H54 (cell line): ENCODE measurements at regions not wholly inside any gene's neighbourhood (a gene's known extent, or its start where the extent isn't known, plus 50 kb on each side); places are given as distances from the start of the nearest gene placed in this dataset.
"Not testable (repeated sequence)": the region's sequence is repeated elsewhere in the genome, so short reads cannot be mapped to it uniquely, and the experiment has no call there.

Experiments
- DNase-seq: peaks from one replicate; pipeline ENCODE4 v3.0.0; 2011; ENCODE audit warnings: low spot score, mixed read lengths; ENCODE audit not compliant: insufficient read length
- FAIRE-seq: peaks from 3 replicates; lab custom pipeline; 2011; peaks lifted over from hg19 to GRCh38; lab: Jason Lieb, UNC
- POLR2A ChIP-seq: IDR thresholded peaks from 2 replicates; pipeline ENCODE4 v1.6.1; 2011; ENCODE audit warnings: low read depth, mild to moderate bottlenecking, low read length

GRCh38 chrX:54615109-54615508, 85.1 kb downstream of the GNL3L start:
- FAIRE-seq (no peak), DNase-seq (no peak)
- no peak for TF ChIP-seq POLR2A

- FAIRE-seq: no peak
- TF ChIP-seq POLR2A: no peak
- no peak for DNase-seq
Observed at GRCh38 chrX:54633641-54634040, 103.6 kb downstream of the GNL3L start.

GRCh38 chrX:54639018-54639345, 109.0 kb downstream of the GNL3L start:
- no peak for DNase-seq
- FAIRE-seq: no peak
- TF ChIP-seq POLR2A: no peak

- DNase-seq (peak; percentile 33), FAIRE-seq (no peak)
- peak; percentile 25; the same call in 1 of the 2 replicates for TF ChIP-seq POLR2A
Observed at GRCh38 chrX:54639346-54640102, 109.5 kb downstream of the GNL3L start.

GRCh38 chrX:54640103-54640690, 110.2 kb downstream of the GNL3L start:
- FAIRE-seq (no peak), DNase-seq (no peak)
- TF ChIP-seq POLR2A: no peak

GRCh38 chrX:54640736-54641135, 110.7 kb downstream of the GNL3L start:
- no peak for TF ChIP-seq POLR2A
- FAIRE-seq (no peak), DNase-seq (no peak)

- no peak for FAIRE-seq
- no peak for TF ChIP-seq POLR2A
- no peak for DNase-seq
Observed at GRCh38 chrX:54641530-54641929, 111.5 kb downstream of the GNL3L start.

GRCh38 chrX:54647607-54648006, 117.6 kb downstream of the GNL3L start:
- FAIRE-seq: not testable (repeated sequence)

GRCh38 chrX:54659547-54659946, 129.5 kb downstream of the GNL3L start:
- FAIRE-seq: no peak
- TF ChIP-seq POLR2A: no peak

More at GRCh38 chrX:54647607-54648006, 117.6 kb downstream of the GNL3L start:
- DNase-seq: not testable (repeated sequence)

GRCh38 chrX:54675762-54676161, 122.3 kb downstream of the ITIH6 start:
- TF ChIP-seq POLR2A: no peak
- FAIRE-seq (no peak), DNase-seq (no peak)

More at GRCh38 chrX:54659547-54659946, 129.5 kb downstream of the GNL3L start:
- no peak for DNase-seq

GRCh38 chrX:54695231-54695630, 102.8 kb downstream of the ITIH6 start:
- FAIRE-seq (no peak), DNase-seq (no peak)
- TF ChIP-seq POLR2A: no peak

GRCh38 chrX:54695816-54696487, 102.1 kb downstream of the ITIH6 start:
- no peak for TF ChIP-seq POLR2A
- DNase-seq: no peak
- FAIRE-seq: no peak
